GM23338 (cell line): ENCODE measurements at regions not wholly inside any gene's neighbourhood (a gene's known extent, or its start where the extent isn't known, plus 50 kb on each side); places are given as distances from the start of the nearest gene placed in this dataset.

ENCODE experiments used
- ATAC-seq: fragments of 200-7000 bp; cut with Tn5 transposase; 3 replicates; pipeline ENCODE4 v1.9.1; 2020
- DNase-seq: peaks from one replicate; pipeline ENCODE4 v3.0.0-alpha.2; 2015; ENCODE audit warnings: low spot score
- H2AFZ ChIP-seq: fragments of 200-600 bp; sonication (generic); 2 replicates; pipeline ENCODE4 v1.8.0; 2016; ENCODE audit warnings: antibody characterized with exemption, mild to moderate bottlenecking, moderate library complexity
- H3F3A ChIP-seq: fragments of 200-600 bp; sonication (generic); replicated peaks from 2 replicates; pipeline ENCODE4 v1.8.0; 2017; ENCODE audit warnings: antibody characterized with exemption, mixed run types, low read depth
- H3K27ac ChIP-seq: fragments of 200-600 bp; sonication (generic); 2 replicates; pipeline ENCODE4 v1.6.1; 2016; ENCODE audit warnings: low read depth
- H3K27me3 ChIP-seq: fragments of 200-600 bp; sonication (generic); 2 replicates; pipeline ENCODE4 v1.8.0; 2016; ENCODE audit warnings: mild to moderate bottlenecking, mixed run types, moderate library complexity; ENCODE audit not compliant: insufficient read depth
- H3K36me3 ChIP-seq: fragments of 200-600 bp; sonication (generic); 2 replicates; pipeline ENCODE4 v1.8.0; 2016; ENCODE audit warnings: mild to moderate bottlenecking; ENCODE audit not compliant: insufficient read depth
- H3K4me1 ChIP-seq: fragments of 200-600 bp; sonication (generic); 2 replicates; pipeline ENCODE4 v1.8.0; 2016; ENCODE audit warnings: mild to moderate bottlenecking, moderate library complexity; ENCODE audit not compliant: insufficient read depth
- H3K4me2 ChIP-seq: fragments of 200-600 bp; sonication (generic); 2 replicates; pipeline ENCODE4 v1.7.1; 2017; ENCODE audit warnings: mixed run types
- H3K4me3 ChIP-seq: fragments of 200-600 bp; sonication (generic); 2 replicates; pipeline ENCODE4 v1.6.1; 2016; ENCODE audit warnings: mixed run types
- H3K79me2 ChIP-seq: fragments of 200-600 bp; sonication (generic); replicated peaks from 2 replicates; pipeline ENCODE4 v1.8.0; 2017; ENCODE audit warnings: mild to moderate bottlenecking; ENCODE audit not compliant: insufficient read depth
- H3K9me2 ChIP-seq: fragments of 200-600 bp; sonication (generic); 2 replicates; pipeline ENCODE4 v1.8.0; 2017; ENCODE audit not compliant: insufficient read depth
- H4K20me1 ChIP-seq: fragments of 200-600 bp; sonication (generic); replicated peaks from 2 replicates; pipeline ENCODE4 v1.8.0; 2017; ENCODE audit warnings: mild to moderate bottlenecking; ENCODE audit not compliant: insufficient read depth
- H3K27ac Mint-ChIP-seq: 2 replicates; pipeline ENCODE4 v1.8.0; 2020; ENCODE audit warnings: inconsistent platforms, mild to moderate bottlenecking, moderate library complexity, mixed read lengths
- H3K27me3 Mint-ChIP-seq: 3 replicates; pipeline ENCODE4 v1.8.0; 2022; ENCODE audit warnings: low read depth, mild to moderate bottlenecking, moderate library complexity, mixed read lengths, inconsistent platforms; ENCODE audit not compliant: insufficient read depth, poor library complexity
- H3K36me3 Mint-ChIP-seq: 3 replicates; pipeline ENCODE4 v1.8.0; 2021; ENCODE audit warnings: low read depth, mild to moderate bottlenecking, inconsistent platforms, moderate library complexity, mixed read lengths
- H3K4me1 Mint-ChIP-seq: 3 replicates; pipeline ENCODE4 v1.8.0; 2020; ENCODE audit warnings: mild to moderate bottlenecking, inconsistent platforms, mixed read lengths
- H3K4me3 Mint-ChIP-seq: 3 replicates; pipeline ENCODE4 v1.8.0; 2021; ENCODE audit warnings: moderate library complexity, mild to moderate bottlenecking, inconsistent platforms, mixed read lengths
- H3K9me3 Mint-ChIP-seq: 3 replicates; pipeline ENCODE4 v1.8.0; 2020; ENCODE audit warnings: moderate library complexity, mild to moderate bottlenecking, inconsistent platforms, mixed read lengths
- EZH2phosphoT487 ChIP-seq: fragments of 200-600 bp; sonication (generic); IDR thresholded peaks from one replicate; pipeline ENCODE4 v1.8.1; 2018; ENCODE audit warnings: antibody characterized with exemption; ENCODE audit not compliant: unreplicated experiment
- JUNB ChIP-seq: IDR thresholded peaks from one replicate; pipeline ENCODE4 v1.6.1; 2016; ENCODE audit warnings: antibody characterized with exemption; ENCODE audit not compliant: unreplicated experiment
- NANOG ChIP-seq: IDR thresholded peaks from 2 replicates; pipeline ENCODE4 v1.6.1; 2016; ENCODE audit warnings: antibody characterized with exemption, borderline replicate concordance
- POLR2AphosphoS5 ChIP-seq: IDR thresholded peaks from 2 replicates; pipeline ENCODE4 v1.6.1; 2016; ENCODE audit warnings: antibody characterized with exemption, low read depth
- REST ChIP-seq: IDR thresholded peaks from one replicate; pipeline ENCODE4 v1.6.1; 2018; ENCODE audit warnings: antibody characterized with exemption; ENCODE audit not compliant: unreplicated experiment
- ZNF114 ChIP-seq: fragments of 250-450 bp; sonication (Bioruptor Pico); IDR thresholded peaks from 2 replicates; pipeline ENCODE4 v1.5.0; 2020; ENCODE audit warnings: mild to moderate bottlenecking, moderate library complexity
- TF ChIP-seq, protein P1 (sequence below): IDR thresholded peaks from 2 replicates; pipeline ENCODE4 v1.6.1; 2016; ENCODE audit warnings: antibody characterized with exemption

DNA sequence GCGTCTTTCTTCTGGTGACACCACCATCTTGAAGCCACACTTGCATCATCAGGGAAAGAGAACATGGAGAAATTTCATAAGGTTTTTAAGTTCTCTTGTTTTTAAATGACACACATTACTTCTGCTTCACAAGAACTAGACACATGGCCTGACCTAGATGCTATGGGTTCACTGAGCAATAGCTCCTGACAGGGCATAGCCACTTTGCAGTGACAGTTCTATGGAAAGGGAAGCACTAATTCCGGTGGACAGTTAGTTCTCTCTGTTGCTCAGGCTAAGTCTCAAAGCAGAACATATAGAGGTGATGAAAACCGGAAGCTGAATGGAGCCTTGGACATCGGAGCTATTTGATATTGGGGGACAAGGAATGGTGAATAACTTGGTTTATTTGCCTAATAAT lies 940.1 kb upstream of the WWC1 start:
- no peaks in the 10 kb centered on the region for H3K27me3 Mint-ChIP-seq
- H3F3A ChIP-seq = no peaks in the 10 kb centered on the region
- ATAC-seq = no peak

DNA sequence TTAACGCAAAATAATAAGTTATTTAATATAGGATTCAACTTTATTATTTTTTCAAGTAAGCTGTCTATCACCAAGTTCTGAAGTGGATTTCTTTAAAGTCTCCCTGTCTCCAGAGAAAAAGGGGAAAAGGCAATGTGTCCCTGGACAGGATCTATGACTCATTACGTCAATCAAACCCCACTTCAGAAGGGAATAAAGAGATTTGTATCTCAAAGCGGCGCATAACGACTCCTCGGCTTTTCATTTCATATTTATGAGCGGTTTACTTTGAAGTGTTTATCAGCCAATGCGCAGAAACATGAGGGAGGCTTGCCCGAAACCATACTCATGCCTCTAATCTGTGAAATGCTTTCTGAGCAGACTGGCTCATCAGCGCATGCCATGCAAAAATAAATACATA lies 938.6 kb upstream of the WWC1 start:
- H3K9me3 Mint-ChIP-seq = no peaks in the 10 kb centered on the region
- no peak overlapping the region for H3K4me3 Mint-ChIP-seq
- no peaks in the 10 kb centered on the region for H3K27me3 ChIP-seq
- H3K4me1 ChIP-seq = peaks cover 31% of the 10 kb centered on the region
- H3K27me3 Mint-ChIP-seq = no peaks in the 10 kb centered on the region
- no peak overlapping the region for H3K4me2 ChIP-seq
- H3K4me3 ChIP-seq = no peak overlapping the region
- no peak for DNase-seq
- H3K36me3 Mint-ChIP-seq = no peaks in the 10 kb centered on the region; the same call in 2 of the 3 replicates
- H3K4me1 Mint-ChIP-seq = peaks cover 21% of the 10 kb centered on the region
- H3K27ac ChIP-seq = no peak overlapping the region
- no peaks in the 10 kb centered on the region for H3K9me2 ChIP-seq
- ATAC-seq = no peak
- no peaks in the 10 kb centered on the region for H3K36me3 ChIP-seq
- no peak overlapping the region for H2AFZ ChIP-seq
- H3F3A ChIP-seq = no peaks in the 10 kb centered on the region
- TF ChIP-seq EZH2phosphoT487 = no peak
- peak; percentile 7; the same call in 1 of the 2 replicates for TF ChIP-seq NANOG
- no peak for TF ChIP-seq POLR2AphosphoS5
- H3K27ac Mint-ChIP-seq = no peak overlapping the region
- H3K79me2 ChIP-seq = no peaks in the 10 kb centered on the region
- H4K20me1 ChIP-seq = no peaks in the 10 kb centered on the region

More for the DNA sequence above, 940.1 kb upstream of the WWC1 start:
- no peak for TF ChIP-seq ZNF114 (CRISPR knock-in tag)
- TF ChIP-seq NANOG = no peak
- TF ChIP-seq JUNB = no peak
- no peaks in the 10 kb centered on the region for H3K9me2 ChIP-seq
- Mint-ChIP-seq H3K36me3 (no peaks in the 10 kb centered on the region; the same call in 2 of the 3 replicates), H3K4me3 (no peak overlapping the region), H3K4me1 (peaks cover 21% of the 10 kb centered on the region), H3K27ac (no peak overlapping the region), H3K9me3 (no peaks in the 10 kb centered on the region)
- no peaks in the 10 kb centered on the region for H3K27me3 ChIP-seq
- no peaks in the 10 kb centered on the region for H3K36me3 ChIP-seq
- no peaks in the 10 kb centered on the region for H3K79me2 ChIP-seq
- no peak overlapping the region for H2AFZ ChIP-seq
- no peak overlapping the region for H3K4me3 ChIP-seq
- H4K20me1 ChIP-seq = no peaks in the 10 kb centered on the region
- H3K27ac ChIP-seq = no peak overlapping the region
- peaks cover 28% of the 10 kb centered on the region for H3K4me1 ChIP-seq
- H3K4me2 ChIP-seq = no peak overlapping the region
- DNase-seq = no peak

DNA sequence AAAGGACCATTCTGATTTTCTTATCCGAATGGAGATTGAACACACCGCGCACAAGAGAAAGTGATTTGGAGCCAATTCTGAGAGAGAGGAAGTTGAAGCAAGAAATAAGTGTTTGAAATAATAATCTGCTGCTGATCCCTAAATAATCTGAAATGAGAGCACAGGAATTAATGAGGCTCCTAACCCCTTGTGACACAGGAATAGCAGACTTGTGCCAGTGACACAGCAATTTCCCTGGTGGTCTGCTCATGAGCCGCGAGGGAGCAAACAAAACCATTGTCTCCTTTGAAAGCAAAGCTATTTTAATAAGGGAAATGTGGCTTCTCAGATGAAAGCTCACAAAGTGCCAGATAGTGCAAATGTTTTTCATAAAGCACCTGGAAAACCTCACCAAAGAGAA lies 936.1 kb upstream of the WWC1 start:
- H3K79me2 ChIP-seq = no peaks in the 10 kb centered on the region
- peak overlapping the region; percentile 40 for H3K4me2 ChIP-seq
- ATAC-seq (no peak), DNase-seq (peak; percentile 28)
- no peak overlapping the region for H2AFZ ChIP-seq
- Mint-ChIP-seq H3K9me3 (no peaks in the 10 kb centered on the region), H3K27ac (peak overlapping the region; percentile 66), H3K4me1 (peaks cover 21% of the 10 kb centered on the region), H3K36me3 (no peaks in the 10 kb centered on the region; the same call in 2 of the 3 replicates), H3K4me3 (no peak overlapping the region), H3K27me3 (no peaks in the 10 kb centered on the region)
- H3K36me3 ChIP-seq = no peaks in the 10 kb centered on the region
- peaks cover 39% of the 10 kb centered on the region for H3K4me1 ChIP-seq
- H3K9me2 ChIP-seq = no peaks in the 10 kb centered on the region
- no peaks in the 10 kb centered on the region for H3F3A ChIP-seq
- no peak overlapping the region for H3K27ac ChIP-seq
- no peak overlapping the region for H3K4me3 ChIP-seq
- H3K27me3 ChIP-seq = no peaks in the 10 kb centered on the region
- no peaks in the 10 kb centered on the region for H4K20me1 ChIP-seq
- TF ChIP-seq ZNF114 (CRISPR knock-in tag) (no peak), JUNB (no peak), REST (no peak), EZH2phosphoT487 (no peak)
- TF ChIP-seq, protein P1, sequence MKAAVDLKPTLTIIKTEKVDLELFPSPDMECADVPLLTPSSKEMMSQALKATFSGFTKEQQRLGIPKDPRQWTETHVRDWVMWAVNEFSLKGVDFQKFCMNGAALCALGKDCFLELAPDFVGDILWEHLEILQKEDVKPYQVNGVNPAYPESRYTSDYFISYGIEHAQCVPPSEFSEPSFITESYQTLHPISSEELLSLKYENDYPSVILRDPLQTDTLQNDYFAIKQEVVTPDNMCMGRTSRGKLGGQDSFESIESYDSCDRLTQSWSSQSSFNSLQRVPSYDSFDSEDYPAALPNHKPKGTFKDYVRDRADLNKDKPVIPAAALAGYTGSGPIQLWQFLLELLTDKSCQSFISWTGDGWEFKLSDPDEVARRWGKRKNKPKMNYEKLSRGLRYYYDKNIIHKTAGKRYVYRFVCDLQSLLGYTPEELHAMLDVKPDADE = no peak
